GM23338 (cell line): ENCODE measurements at regions not wholly inside any gene's neighbourhood (a gene's known extent, or its start where the extent isn't known, plus 50 kb on each side); places are given as distances from the start of the nearest gene placed in this dataset.

Source experiments
- ATAC-seq: fragments of 200-7000 bp; cut with Tn5 transposase; 3 replicates; pipeline ENCODE4 v1.9.1; 2020
- DNase-seq: peaks from one replicate; pipeline ENCODE4 v3.0.0-alpha.2; 2015; ENCODE audit warnings: low spot score
- H2AFZ ChIP-seq: fragments of 200-600 bp; sonication (generic); 2 replicates; pipeline ENCODE4 v1.8.0; 2016; ENCODE audit warnings: antibody characterized with exemption, mild to moderate bottlenecking, moderate library complexity
- H3F3A ChIP-seq: fragments of 200-600 bp; sonication (generic); replicated peaks from 2 replicates; pipeline ENCODE4 v1.8.0; 2017; ENCODE audit warnings: antibody characterized with exemption, mixed run types, low read depth
- H3K27ac ChIP-seq: fragments of 200-600 bp; sonication (generic); 2 replicates; pipeline ENCODE4 v1.6.1; 2016; ENCODE audit warnings: low read depth
- H3K27me3 ChIP-seq: fragments of 200-600 bp; sonication (generic); 2 replicates; pipeline ENCODE4 v1.8.0; 2016; ENCODE audit warnings: mild to moderate bottlenecking, mixed run types, moderate library complexity; ENCODE audit not compliant: insufficient read depth
- H3K36me3 ChIP-seq: fragments of 200-600 bp; sonication (generic); 2 replicates; pipeline ENCODE4 v1.8.0; 2016; ENCODE audit warnings: mild to moderate bottlenecking; ENCODE audit not compliant: insufficient read depth
- H3K4me1 ChIP-seq: fragments of 200-600 bp; sonication (generic); 2 replicates; pipeline ENCODE4 v1.8.0; 2016; ENCODE audit warnings: mild to moderate bottlenecking, moderate library complexity; ENCODE audit not compliant: insufficient read depth
- H3K4me2 ChIP-seq: fragments of 200-600 bp; sonication (generic); 2 replicates; pipeline ENCODE4 v1.7.1; 2017; ENCODE audit warnings: mixed run types
- H3K4me3 ChIP-seq: fragments of 200-600 bp; sonication (generic); 2 replicates; pipeline ENCODE4 v1.6.1; 2016; ENCODE audit warnings: mixed run types
- H3K79me2 ChIP-seq: fragments of 200-600 bp; sonication (generic); replicated peaks from 2 replicates; pipeline ENCODE4 v1.8.0; 2017; ENCODE audit warnings: mild to moderate bottlenecking; ENCODE audit not compliant: insufficient read depth
- H3K9me2 ChIP-seq: fragments of 200-600 bp; sonication (generic); 2 replicates; pipeline ENCODE4 v1.8.0; 2017; ENCODE audit not compliant: insufficient read depth
- H4K20me1 ChIP-seq: fragments of 200-600 bp; sonication (generic); replicated peaks from 2 replicates; pipeline ENCODE4 v1.8.0; 2017; ENCODE audit warnings: mild to moderate bottlenecking; ENCODE audit not compliant: insufficient read depth
- H3K27ac Mint-ChIP-seq: 2 replicates; pipeline ENCODE4 v1.8.0; 2020; ENCODE audit warnings: inconsistent platforms, mild to moderate bottlenecking, moderate library complexity, mixed read lengths
- H3K27me3 Mint-ChIP-seq: 3 replicates; pipeline ENCODE4 v1.8.0; 2022; ENCODE audit warnings: low read depth, mild to moderate bottlenecking, moderate library complexity, mixed read lengths, inconsistent platforms; ENCODE audit not compliant: insufficient read depth, poor library complexity
- H3K36me3 Mint-ChIP-seq: 3 replicates; pipeline ENCODE4 v1.8.0; 2021; ENCODE audit warnings: low read depth, mild to moderate bottlenecking, inconsistent platforms, moderate library complexity, mixed read lengths
- H3K4me1 Mint-ChIP-seq: 3 replicates; pipeline ENCODE4 v1.8.0; 2020; ENCODE audit warnings: mild to moderate bottlenecking, inconsistent platforms, mixed read lengths
- H3K4me3 Mint-ChIP-seq: 3 replicates; pipeline ENCODE4 v1.8.0; 2021; ENCODE audit warnings: moderate library complexity, mild to moderate bottlenecking, inconsistent platforms, mixed read lengths
- H3K9me3 Mint-ChIP-seq: 3 replicates; pipeline ENCODE4 v1.8.0; 2020; ENCODE audit warnings: moderate library complexity, mild to moderate bottlenecking, inconsistent platforms, mixed read lengths
- CTCF ChIP-seq, 2 experiments: fragments of 200-600 bp in 1 of 2; sonication (generic) in 1 of 2; conservative IDR thresholded peaks; 2 replicates each; pipeline versions ENCODE4 v1.5.1 to v1.6.1; 2016 to 2017; ENCODE audit warnings: antibody characterized with exemption in 2 of 2, low read depth in 2 of 2, mild to moderate bottlenecking in 2 of 2, moderate library complexity in 1 of 2
- EZH2 ChIP-seq: fragments of 200-600 bp; sonication (generic); IDR thresholded peaks from one replicate; pipeline ENCODE4 v1.8.0; 2017; ENCODE audit warnings: antibody characterized with exemption, mild to moderate bottlenecking, low read depth; ENCODE audit not compliant: unreplicated experiment
- EZH2phosphoT487 ChIP-seq: fragments of 200-600 bp; sonication (generic); IDR thresholded peaks from one replicate; pipeline ENCODE4 v1.8.1; 2018; ENCODE audit warnings: antibody characterized with exemption; ENCODE audit not compliant: unreplicated experiment
- NANOG ChIP-seq: IDR thresholded peaks from 2 replicates; pipeline ENCODE4 v1.6.1; 2016; ENCODE audit warnings: antibody characterized with exemption, borderline replicate concordance
- REST ChIP-seq: IDR thresholded peaks from one replicate; pipeline ENCODE4 v1.6.1; 2018; ENCODE audit warnings: antibody characterized with exemption; ENCODE audit not compliant: unreplicated experiment
- STAT1 ChIP-seq: IDR thresholded peaks from one replicate; pipeline ENCODE4 v1.6.1; 2016; ENCODE audit warnings: antibody characterized with exemption; ENCODE audit not compliant: unreplicated experiment
- ZNF331 ChIP-seq: fragments of 250-450 bp; sonication (Bioruptor Pico); IDR thresholded peaks from 2 replicates; pipeline ENCODE4 v1.5.0; 2020; ENCODE audit warnings: low read depth, mild to moderate bottlenecking, moderate library complexity
- ZNF462 ChIP-seq: fragments of 250-450 bp; sonication (Bioruptor Pico); IDR thresholded peaks from 2 replicates; pipeline ENCODE4 v1.5.0; 2020; ENCODE audit warnings: mild to moderate bottlenecking, moderate library complexity

GRCh38 chr5:98570661-98571191, 202.7 kb upstream of the RGMB start:
- Mint-ChIP-seq H3K27me3 (peaks cover 3% of the 10 kb centered on the region), H3K4me1 (peaks cover 4% of the 10 kb centered on the region; the same call in 2 of the 3 replicates), H3K4me3 (no peak overlapping the region), H3K36me3 (no peaks in the 10 kb centered on the region), H3K9me3 (no peaks in the 10 kb centered on the region), H3K27ac (no peak overlapping the region)
- no peaks in the 10 kb centered on the region for H3K4me1 ChIP-seq
- ATAC-seq (no peak), DNase-seq (no peak)
- H3K36me3 ChIP-seq, result no peaks in the 10 kb centered on the region
- no peaks in the 10 kb centered on the region for H3K27me3 ChIP-seq
- TF ChIP-seq REST, result no peak
- TF ChIP-seq EZH2, result no peak
- TF ChIP-seq EZH2phosphoT487, result no peak
- TF ChIP-seq CTCF (conservative IDR thresholded peaks at IDR 0.05; ENCODE audit: low read depth in 2 of 2), result no peak
- TF ChIP-seq ZNF462 (CRISPR knock-in tag), result no peak
- TF ChIP-seq STAT1, result no peak
- no peak for TF ChIP-seq NANOG
- TF ChIP-seq ZNF331 (CRISPR knock-in tag), result no peak
- H3K9me2 ChIP-seq, result peaks cover 6% of the 10 kb centered on the region
- H3K27ac ChIP-seq, result no peak overlapping the region
- no peak overlapping the region for H3K4me2 ChIP-seq
- H3F3A ChIP-seq, result no peaks in the 10 kb centered on the region
- H2AFZ ChIP-seq, result no peak overlapping the region
- H3K79me2 ChIP-seq, result no peaks in the 10 kb centered on the region
- H3K4me3 ChIP-seq, result no peak overlapping the region
- H4K20me1 ChIP-seq, result no peaks in the 10 kb centered on the region
